GM12874 (cell line): ENCODE measurements at regions not wholly inside any gene's neighbourhood (a gene's known extent, or its start where the extent isn't known, plus 50 kb on each side); places are given as distances from the start of the nearest gene placed in this dataset.

Experiments
- CTCF ChIP-seq: IDR thresholded peaks from 2 replicates; pipeline ENCODE4 v1.5.1; 2011; ENCODE audit warnings: low read depth, mild to moderate bottlenecking, control low read depth, low read length, moderate library complexity; ENCODE audit not compliant: insufficient read depth

- TF ChIP-seq CTCF: no peak
Measured at GRCh38 chr11:70646272-70647049, 248.1 kb downstream of the CTTN start.

- TF ChIP-seq CTCF: no peak
Measured at GRCh38 chr11:70647188-70648166, 249.1 kb downstream of the CTTN start.

GRCh38 chr11:70650075-70650909 lies 252.0 kb downstream of the CTTN start:
- no peak for TF ChIP-seq CTCF

DNA sequence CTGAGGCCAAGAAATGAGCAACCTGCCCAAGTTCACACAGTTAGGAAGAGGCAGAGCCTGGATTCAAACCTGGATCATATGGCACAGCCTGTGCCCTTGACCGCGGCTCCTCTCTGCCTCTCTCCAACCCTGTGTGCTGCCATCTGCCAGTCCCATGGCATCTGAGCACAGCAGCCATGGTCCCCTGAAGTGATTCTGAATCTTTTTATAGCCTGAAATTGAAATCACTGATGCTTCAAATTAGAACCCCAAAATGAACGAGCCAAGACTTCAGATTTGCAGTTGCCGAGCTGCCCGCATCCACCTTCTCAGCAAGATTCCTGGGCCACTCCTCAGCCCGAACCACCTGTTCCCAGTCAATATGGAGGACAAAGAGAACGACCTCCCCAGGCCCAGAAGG lies 252.7 kb downstream of the CTTN start:
- no peak for TF ChIP-seq CTCF

DNA sequence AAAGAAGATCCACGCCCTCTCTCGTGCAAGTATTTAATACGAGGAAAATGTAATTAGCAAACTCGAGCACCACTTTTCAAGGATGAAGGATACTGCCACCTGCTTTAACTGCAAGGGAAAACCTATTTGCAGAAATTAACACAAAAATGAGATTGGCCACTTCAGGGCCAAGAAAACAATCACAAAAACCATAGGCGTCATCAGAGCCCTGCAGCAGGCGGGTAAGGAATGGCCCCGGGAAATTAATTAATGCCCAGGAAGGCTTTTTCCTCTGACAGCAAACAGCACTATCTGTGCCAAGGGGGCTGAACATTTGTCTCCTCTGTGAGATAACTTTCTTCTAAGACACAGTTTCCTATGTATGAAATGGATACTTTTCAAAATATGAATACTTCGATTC lies 255.7 kb downstream of the CTTN start:
- TF ChIP-seq CTCF: no peak

DNA sequence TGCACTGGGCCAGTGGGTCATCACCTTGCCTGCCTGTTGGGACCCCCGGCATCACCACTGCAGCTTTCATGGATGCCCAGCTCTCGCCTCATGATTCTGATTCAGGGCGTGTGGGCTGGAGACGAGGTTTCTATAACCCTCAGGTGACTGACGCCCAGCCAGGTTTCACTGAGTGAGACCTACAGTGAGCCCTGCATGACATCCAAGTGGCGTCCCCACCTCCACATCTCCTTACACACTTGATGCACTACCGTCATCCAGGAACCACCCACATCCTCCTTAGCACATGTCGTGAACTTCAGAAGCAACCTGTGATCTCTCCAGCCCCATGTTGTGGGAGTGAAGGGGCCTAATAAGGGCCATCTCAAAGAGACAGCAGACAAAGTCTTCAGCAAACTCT lies 257.5 kb downstream of the CTTN start:
- no peak for TF ChIP-seq CTCF
